ENCODE measurements at regions not wholly inside any gene's neighbourhood (a gene's known extent, or its start where the extent isn't known, plus 50 kb on each side); places are given as distances from the start of the nearest gene placed in this dataset.

DNA sequence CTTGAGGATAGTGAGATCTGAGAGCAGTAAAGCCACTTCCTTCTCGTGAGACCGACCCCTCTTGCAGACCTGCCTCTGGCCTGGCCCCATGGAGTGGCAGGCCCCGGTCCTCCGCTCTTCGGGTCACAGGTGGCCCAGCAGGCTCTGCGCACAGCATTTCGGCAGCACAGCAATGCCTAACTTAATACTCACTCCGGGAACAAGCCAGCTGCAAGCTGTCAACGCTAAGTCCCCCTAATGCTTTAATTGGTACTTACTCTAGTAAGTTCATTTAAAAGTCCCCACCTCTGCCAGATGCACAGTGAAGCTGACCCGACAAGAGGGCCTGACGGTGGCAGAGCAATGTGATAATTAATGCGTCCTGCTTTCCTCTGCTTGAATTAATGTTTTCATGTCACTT is 349.3 kb upstream of the B3GAT1 start:
- no CpG with 5 or more reads among the region's 12 CpGs for WGBS (ENCODE audit: insufficient coverage, low lambda C conversion rate)
- H3K4me1 ChIP-seq (ENCODE audit: control insufficient read depth, insufficient read depth, low read length): no peaks in the 10 kb centered on the region
- no peak overlapping the region for H3K4me3 ChIP-seq (ENCODE audit: low read length)
- H3K27me3 ChIP-seq (ENCODE audit: control insufficient read depth, insufficient read depth, low read length): no peaks in the 10 kb centered on the region
- H3K36me3 ChIP-seq (ENCODE audit: control insufficient read depth, insufficient read depth, low read length): no peaks in the 10 kb centered on the region
- no peak for DNase-seq
- H3K27ac ChIP-seq (ENCODE audit: low read length): no peak overlapping the region
- H3K9me3 ChIP-seq (ENCODE audit: control insufficient read depth, low read depth, low read length): peaks cover 10% of the 10 kb centered on the region

- no peak overlapping the region for H3K4me3 ChIP-seq (ENCODE audit: low read length)
- peaks cover 10% of the 10 kb centered on the region for H3K9me3 ChIP-seq (ENCODE audit: control insufficient read depth, low read depth, low read length)
- H3K27ac ChIP-seq (ENCODE audit: low read length): no peak overlapping the region
- no peaks in the 10 kb centered on the region for H3K4me1 ChIP-seq (ENCODE audit: control insufficient read depth, insufficient read depth, low read length)
- no peaks in the 10 kb centered on the region for H3K27me3 ChIP-seq (ENCODE audit: control insufficient read depth, insufficient read depth, low read length)
- no peak for DNase-seq
- WGBS (ENCODE audit: insufficient coverage, low lambda C conversion rate): no CpG with 5 or more reads among the region's 3 CpGs
- no peaks in the 10 kb centered on the region for H3K36me3 ChIP-seq (ENCODE audit: control insufficient read depth, insufficient read depth, low read length)
Measured at GRCh38 chr11:134760957-134761356, 348.9 kb upstream of the B3GAT1 start.

DNA sequence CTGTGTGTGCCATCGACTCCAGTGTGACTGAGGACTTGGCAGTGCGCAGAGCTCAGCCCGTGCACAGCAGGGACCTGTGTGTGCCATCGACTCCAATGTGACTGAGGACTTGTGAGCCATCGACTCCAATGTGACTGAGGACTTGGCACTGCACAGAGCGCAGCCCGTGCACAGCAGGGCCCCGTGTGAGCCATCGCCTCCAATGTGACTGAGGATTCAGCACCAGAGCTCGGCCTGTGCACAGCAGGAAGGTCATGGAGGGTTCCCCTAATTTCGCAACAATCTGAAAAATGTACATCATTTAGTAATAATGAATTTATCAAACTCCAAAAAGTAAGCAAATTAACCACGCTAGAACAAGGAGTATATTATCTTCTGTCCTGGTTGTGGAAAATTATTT is 348.3 kb upstream of the B3GAT1 start:
- Histone ChIP-seq H3K4me1 (ENCODE audit: control insufficient read depth, insufficient read depth, low read length) (no peaks in the 10 kb centered on the region), H3K27ac (ENCODE audit: low read length) (no peak overlapping the region), H3K9me3 (ENCODE audit: control insufficient read depth, low read depth, low read length) (peaks cover 10% of the 10 kb centered on the region), H3K36me3 (ENCODE audit: control insufficient read depth, insufficient read depth, low read length) (no peaks in the 10 kb centered on the region), H3K27me3 (ENCODE audit: control insufficient read depth, insufficient read depth, low read length) (no peaks in the 10 kb centered on the region), H3K4me3 (ENCODE audit: low read length) (no peak overlapping the region)
- no peak for DNase-seq
- 73% methylated on average over 1 of the region's 12 CpGs for WGBS (ENCODE audit: insufficient coverage, low lambda C conversion rate)

GRCh38 chr11:134759855-134760254 is 347.8 kb upstream of the B3GAT1 start:
- Histone ChIP-seq H3K36me3 (ENCODE audit: control insufficient read depth, insufficient read depth, low read length) (no peaks in the 10 kb centered on the region), H3K27ac (ENCODE audit: low read length) (no peak overlapping the region), H3K4me1 (ENCODE audit: control insufficient read depth, insufficient read depth, low read length) (no peaks in the 10 kb centered on the region), H3K4me3 (ENCODE audit: low read length) (no peak overlapping the region), H3K27me3 (ENCODE audit: control insufficient read depth, insufficient read depth, low read length) (no peaks in the 10 kb centered on the region), H3K9me3 (ENCODE audit: control insufficient read depth, low read depth, low read length) (peaks cover 10% of the 10 kb centered on the region)
- WGBS (ENCODE audit: insufficient coverage, low lambda C conversion rate): no CpG with 5 or more reads among the region's 11 CpGs
- no peak for DNase-seq

DNA sequence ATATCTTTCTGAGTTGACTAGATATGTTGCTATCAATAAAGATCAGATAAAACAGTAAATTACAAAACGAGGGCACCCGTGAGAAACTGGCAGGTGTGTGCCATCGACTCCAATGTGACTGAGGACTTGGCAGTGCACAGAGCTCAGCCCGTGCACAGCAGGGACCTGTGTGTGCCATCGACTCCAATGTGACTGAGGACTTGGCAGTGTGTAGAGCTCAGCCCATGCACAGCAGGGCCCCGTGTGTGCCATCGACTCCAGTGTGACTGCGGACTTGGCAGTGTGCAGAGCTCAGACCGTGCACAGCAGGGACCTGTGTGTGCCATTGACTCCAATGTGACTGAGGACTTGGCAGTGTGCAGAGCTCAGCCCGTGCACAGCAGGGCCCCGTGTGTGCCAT is 347.2 kb upstream of the B3GAT1 start:
- Histone ChIP-seq H3K36me3 (ENCODE audit: control insufficient read depth, insufficient read depth, low read length) (no peaks in the 10 kb centered on the region), H3K4me1 (ENCODE audit: control insufficient read depth, insufficient read depth, low read length) (no peaks in the 10 kb centered on the region), H3K27ac (ENCODE audit: low read length) (no peak overlapping the region), H3K9me3 (ENCODE audit: control insufficient read depth, low read depth, low read length) (peaks cover 10% of the 10 kb centered on the region), H3K27me3 (ENCODE audit: control insufficient read depth, insufficient read depth, low read length) (no peaks in the 10 kb centered on the region), H3K4me3 (ENCODE audit: low read length) (no peak overlapping the region)
- no CpG with 5 or more reads among the region's 11 CpGs for WGBS (ENCODE audit: insufficient coverage, low lambda C conversion rate)
- DNase-seq: no peak

GRCh38 chr11:134758342-134758931 is 346.4 kb upstream of the B3GAT1 start:
- no peak overlapping the region for H3K4me3 ChIP-seq (ENCODE audit: low read length)
- H3K9me3 ChIP-seq (ENCODE audit: control insufficient read depth, low read depth, low read length): peaks cover 10% of the 10 kb centered on the region
- no peaks in the 10 kb centered on the region for H3K36me3 ChIP-seq (ENCODE audit: control insufficient read depth, insufficient read depth, low read length)
- H3K27ac ChIP-seq (ENCODE audit: low read length): no peak overlapping the region
- no peak for DNase-seq
- WGBS (ENCODE audit: insufficient coverage, low lambda C conversion rate): no CpG with 5 or more reads among the region's 10 CpGs
- no peaks in the 10 kb centered on the region for H3K27me3 ChIP-seq (ENCODE audit: control insufficient read depth, insufficient read depth, low read length)
- no peaks in the 10 kb centered on the region for H3K4me1 ChIP-seq (ENCODE audit: control insufficient read depth, insufficient read depth, low read length)

DNA sequence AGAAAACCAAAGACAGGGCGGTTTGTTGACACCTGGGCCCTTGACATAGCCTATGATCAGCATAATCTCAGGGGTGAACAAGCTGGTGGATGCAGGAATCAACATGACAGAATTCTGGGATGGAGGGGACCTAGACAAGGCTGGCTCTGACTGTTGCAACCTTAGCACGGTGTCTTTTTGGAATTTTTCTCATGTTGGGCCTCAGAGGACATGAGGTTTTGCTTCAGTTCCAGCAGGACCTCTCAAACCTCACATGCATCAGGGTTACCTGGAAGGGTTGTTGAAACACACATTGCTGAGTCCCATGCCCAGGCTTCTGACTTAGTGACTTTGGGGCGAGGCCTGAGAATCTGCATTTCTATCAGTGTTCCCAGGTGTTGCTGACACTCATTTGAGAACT is 345.6 kb upstream of the B3GAT1 start:
- H3K4me1 ChIP-seq (ENCODE audit: control insufficient read depth, insufficient read depth, low read length): peaks cover 4% of the 10 kb centered on the region
- H3K27ac ChIP-seq (ENCODE audit: low read length): no peak overlapping the region
- no CpG with 5 or more reads among the region's 3 CpGs for WGBS (ENCODE audit: insufficient coverage, low lambda C conversion rate)
- H3K9me3 ChIP-seq (ENCODE audit: control insufficient read depth, low read depth, low read length): peaks cover 3% of the 10 kb centered on the region
- no peaks in the 10 kb centered on the region for H3K27me3 ChIP-seq (ENCODE audit: control insufficient read depth, insufficient read depth, low read length)
- H3K36me3 ChIP-seq (ENCODE audit: control insufficient read depth, insufficient read depth, low read length): no peaks in the 10 kb centered on the region
- no peak overlapping the region for H3K4me3 ChIP-seq (ENCODE audit: low read length)
- DNase-seq: no peak

DNA sequence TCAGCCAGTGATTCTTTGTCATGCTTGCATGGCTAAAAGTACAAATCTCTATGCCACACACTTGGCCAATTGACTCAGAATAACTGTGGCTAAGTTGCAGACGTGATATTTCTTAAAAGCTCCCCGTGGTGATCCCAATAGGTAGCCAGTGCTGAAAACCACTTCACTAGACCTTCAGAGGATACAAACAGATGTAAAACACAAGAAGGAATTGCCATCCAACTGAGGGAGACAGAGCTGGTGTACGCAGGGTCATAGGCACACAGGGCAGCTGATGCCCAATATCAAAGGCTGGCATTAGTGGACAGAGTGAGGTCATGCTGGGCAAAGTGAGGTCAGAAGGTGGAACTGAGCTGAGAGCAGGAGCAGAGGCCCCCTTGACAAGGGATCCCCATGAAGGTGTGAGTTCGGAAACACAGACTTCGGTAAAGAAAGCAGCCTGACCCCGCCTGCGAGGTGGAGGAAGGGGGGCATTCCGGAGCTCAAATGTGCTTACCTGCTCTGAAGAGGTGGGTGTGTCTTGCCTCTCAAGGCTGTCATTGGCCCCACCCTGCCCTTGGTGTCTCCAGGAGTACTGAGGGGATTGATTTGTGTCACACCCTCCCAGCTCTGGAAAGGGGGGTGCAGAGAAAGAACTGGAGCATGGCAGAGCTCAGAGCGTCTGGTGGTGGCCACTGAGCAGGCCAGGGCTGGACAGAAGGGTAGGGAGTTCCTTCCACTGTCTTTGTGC is 344.9 kb upstream of the B3GAT1 start:
- WGBS (ENCODE audit: insufficient coverage, low lambda C conversion rate): no CpG with 5 or more reads among the region's 9 CpGs
- H3K27me3 ChIP-seq (ENCODE audit: control insufficient read depth, insufficient read depth, low read length): no peaks in the 10 kb centered on the region
- DNase-seq: no peak

DNA sequence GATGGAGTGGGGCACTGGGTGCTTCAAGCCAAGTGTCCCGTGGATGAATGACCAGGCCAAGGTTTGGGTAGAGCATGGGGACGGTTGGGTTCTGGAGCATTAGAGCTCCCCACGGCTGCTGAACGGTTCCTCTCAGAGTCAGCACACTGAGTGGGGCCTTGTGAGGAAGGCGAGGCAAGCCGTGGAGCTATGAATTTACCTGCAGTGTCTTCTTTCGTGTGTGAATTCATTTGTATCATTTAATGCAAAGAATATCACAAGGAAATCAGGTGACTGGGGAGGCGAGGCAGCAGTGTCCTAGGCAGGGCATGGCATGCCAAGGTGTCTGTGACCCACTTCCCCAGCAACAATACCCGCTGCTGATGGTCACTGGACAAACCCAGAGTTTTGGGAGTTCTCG is 343.5 kb upstream of the B3GAT1 start:
- Histone ChIP-seq H3K36me3 (ENCODE audit: control insufficient read depth, insufficient read depth, low read length) (no peaks in the 10 kb centered on the region), H3K27ac (ENCODE audit: low read length) (no peak overlapping the region), H3K27me3 (ENCODE audit: control insufficient read depth, insufficient read depth, low read length) (no peaks in the 10 kb centered on the region), H3K4me1 (ENCODE audit: control insufficient read depth, insufficient read depth, low read length) (peaks cover 22% of the 10 kb centered on the region), H3K9me3 (ENCODE audit: control insufficient read depth, low read depth, low read length) (no peaks in the 10 kb centered on the region), H3K4me3 (ENCODE audit: low read length) (no peak overlapping the region)
- WGBS (ENCODE audit: insufficient coverage, low lambda C conversion rate): no CpG with 5 or more reads among the region's 10 CpGs
- DNase-seq: no peak

More for the DNA sequence above, 344.9 kb upstream of the B3GAT1 start:
- H3K4me3 ChIP-seq (ENCODE audit: low read length): no peak overlapping the region
- H3K36me3 ChIP-seq (ENCODE audit: control insufficient read depth, insufficient read depth, low read length): no peaks in the 10 kb centered on the region
- no peak overlapping the region for H3K27ac ChIP-seq (ENCODE audit: low read length)
- H3K9me3 ChIP-seq (ENCODE audit: control insufficient read depth, low read depth, low read length): no peaks in the 10 kb centered on the region
- H3K4me1 ChIP-seq (ENCODE audit: control insufficient read depth, insufficient read depth, low read length): peaks cover 10% of the 10 kb centered on the region

DNA sequence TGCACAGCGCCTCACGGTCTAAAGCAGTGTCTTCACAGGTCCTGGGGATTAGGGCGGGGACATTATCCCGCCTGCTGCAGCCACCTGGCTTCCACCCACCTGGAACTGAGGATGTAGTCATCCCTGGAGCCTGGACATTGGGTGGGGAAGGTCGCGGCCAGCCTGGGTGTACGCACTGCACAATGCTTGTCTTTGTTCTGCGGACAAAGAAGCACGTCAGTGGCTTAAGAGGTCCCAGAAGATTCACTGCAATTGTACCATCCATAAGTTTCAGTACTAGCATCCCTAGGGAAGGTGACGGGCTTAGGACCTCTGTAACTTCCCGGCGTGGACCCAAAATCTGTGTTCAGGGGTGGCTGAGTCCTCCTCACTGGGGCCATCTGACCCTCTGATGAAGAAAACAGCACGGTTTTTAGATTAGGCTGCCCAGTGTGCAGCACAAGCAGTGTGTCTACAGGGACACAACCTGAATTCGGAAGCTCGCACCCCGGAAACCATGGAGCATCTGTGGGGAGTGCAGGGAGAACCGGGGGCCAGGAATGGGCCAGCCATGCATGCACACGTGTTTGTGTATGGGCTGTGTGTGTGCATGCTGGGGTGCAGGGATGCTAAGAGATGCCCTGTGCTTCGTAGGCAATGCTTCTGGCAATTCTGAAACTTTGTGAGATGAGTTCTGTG is 342.6 kb upstream of the B3GAT1 start:
- no peak overlapping the region for H3K4me3 ChIP-seq (ENCODE audit: low read length)
- peaks cover 26% of the 10 kb centered on the region for H3K4me1 ChIP-seq (ENCODE audit: control insufficient read depth, insufficient read depth, low read length)
- H3K9me3 ChIP-seq (ENCODE audit: control insufficient read depth, low read depth, low read length): no peaks in the 10 kb centered on the region
- H3K36me3 ChIP-seq (ENCODE audit: control insufficient read depth, insufficient read depth, low read length): no peaks in the 10 kb centered on the region
- H3K27ac ChIP-seq (ENCODE audit: low read length): no peak overlapping the region
- no peaks in the 10 kb centered on the region for H3K27me3 ChIP-seq (ENCODE audit: control insufficient read depth, insufficient read depth, low read length)
- DNase-seq: no peak
- no CpG with 5 or more reads among the region's 19 CpGs for WGBS (ENCODE audit: insufficient coverage, low lambda C conversion rate)

Measured in large intestine (tissue), 3 donors.